ENCODE measurements at regions not wholly inside any gene's neighbourhood (a gene's known extent, or its start where the extent isn't known, plus 50 kb on each side); places are given as distances from the start of the nearest gene placed in this dataset.

DNA sequence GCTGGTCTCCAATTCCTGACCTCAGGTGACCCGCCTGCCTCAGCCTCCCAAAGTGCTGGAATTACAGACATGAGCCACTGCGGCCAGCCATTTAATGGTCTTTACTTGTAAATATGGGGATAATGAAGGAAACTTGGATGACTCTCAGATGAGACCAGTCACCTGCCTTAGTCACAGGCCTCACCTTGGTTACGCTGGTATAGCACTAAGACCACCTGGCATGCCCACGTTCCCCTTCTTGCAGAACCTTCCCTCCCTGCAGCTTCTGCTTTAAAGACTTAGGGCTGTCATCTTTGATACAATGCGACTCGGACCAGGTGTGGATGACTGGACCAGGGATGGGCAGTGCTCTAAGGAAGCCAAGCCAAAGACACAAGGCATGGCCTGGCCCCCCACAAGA lies 629.9 kb downstream of the CCDC171 start:
- no peak overlapping the region for H3K27ac ChIP-seq (ENCODE audit: low read depth, low read length, poor library complexity, severe bottlenecking)
- intact Hi-C loops (cut with micrococcal nuclease; ENCODE audit: unreplicated experiment): no loop called here
- H3K9me3 ChIP-seq (ENCODE audit: low read length): no peaks in the 10 kb centered on the region
- H2AFZ ChIP-seq (ENCODE audit: low read length): no peak overlapping the region
- H3K9me2 ChIP-seq (ENCODE audit: insufficient read depth, low read length): no peaks in the 10 kb centered on the region
- no peaks in the 10 kb centered on the region for H3K36me3 ChIP-seq (ENCODE audit: insufficient read depth, low read length)
- CTCF ChIA-PET (ENCODE audit: unreplicated experiment): no interaction called here
- H3K4me2 ChIP-seq (ENCODE audit: low read length): no peak overlapping the region
- DNase-seq (ENCODE audit: low spot score): no peak
- no peaks in the 10 kb centered on the region for H4K20me1 ChIP-seq (ENCODE audit: insufficient read depth, low read length)
- TF ChIP-seq, protein P1, sequence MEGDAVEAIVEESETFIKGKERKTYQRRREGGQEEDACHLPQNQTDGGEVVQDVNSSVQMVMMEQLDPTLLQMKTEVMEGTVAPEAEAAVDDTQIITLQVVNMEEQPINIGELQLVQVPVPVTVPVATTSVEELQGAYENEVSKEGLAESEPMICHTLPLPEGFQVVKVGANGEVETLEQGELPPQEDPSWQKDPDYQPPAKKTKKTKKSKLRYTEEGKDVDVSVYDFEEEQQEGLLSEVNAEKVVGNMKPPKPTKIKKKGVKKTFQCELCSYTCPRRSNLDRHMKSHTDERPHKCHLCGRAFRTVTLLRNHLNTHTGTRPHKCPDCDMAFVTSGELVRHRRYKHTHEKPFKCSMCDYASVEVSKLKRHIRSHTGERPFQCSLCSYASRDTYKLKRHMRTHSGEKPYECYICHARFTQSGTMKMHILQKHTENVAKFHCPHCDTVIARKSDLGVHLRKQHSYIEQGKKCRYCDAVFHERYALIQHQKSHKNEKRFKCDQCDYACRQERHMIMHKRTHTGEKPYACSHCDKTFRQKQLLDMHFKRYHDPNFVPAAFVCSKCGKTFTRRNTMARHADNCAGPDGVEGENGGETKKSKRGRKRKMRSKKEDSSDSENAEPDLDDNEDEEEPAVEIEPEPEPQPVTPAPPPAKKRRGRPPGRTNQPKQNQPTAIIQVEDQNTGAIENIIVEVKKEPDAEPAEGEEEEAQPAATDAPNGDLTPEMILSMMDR (conservative IDR thresholded peaks at IDR 0.05; ENCODE audit: low read length): no peak
- no peak for TF ChIP-seq EZH2phosphoT487 (IDR thresholded peaks at IDR 0.05; ENCODE audit: borderline replicate concordance, low read depth, low read length)
- H3K4me1 ChIP-seq (ENCODE audit: insufficient read depth, low read length, poor library complexity, severe bottlenecking): no peaks in the 10 kb centered on the region
- H3K79me2 ChIP-seq (ENCODE audit: insufficient read depth, low read depth, low read length): no peaks in the 10 kb centered on the region
- BruUV-seq (replicated peaks): no TSS peak
- POLR2A ChIA-PET: no interaction called here
- no peak overlapping the region for H3K4me3 ChIP-seq (ENCODE audit: low read depth, low read length, poor library complexity, severe bottlenecking)

DNA sequence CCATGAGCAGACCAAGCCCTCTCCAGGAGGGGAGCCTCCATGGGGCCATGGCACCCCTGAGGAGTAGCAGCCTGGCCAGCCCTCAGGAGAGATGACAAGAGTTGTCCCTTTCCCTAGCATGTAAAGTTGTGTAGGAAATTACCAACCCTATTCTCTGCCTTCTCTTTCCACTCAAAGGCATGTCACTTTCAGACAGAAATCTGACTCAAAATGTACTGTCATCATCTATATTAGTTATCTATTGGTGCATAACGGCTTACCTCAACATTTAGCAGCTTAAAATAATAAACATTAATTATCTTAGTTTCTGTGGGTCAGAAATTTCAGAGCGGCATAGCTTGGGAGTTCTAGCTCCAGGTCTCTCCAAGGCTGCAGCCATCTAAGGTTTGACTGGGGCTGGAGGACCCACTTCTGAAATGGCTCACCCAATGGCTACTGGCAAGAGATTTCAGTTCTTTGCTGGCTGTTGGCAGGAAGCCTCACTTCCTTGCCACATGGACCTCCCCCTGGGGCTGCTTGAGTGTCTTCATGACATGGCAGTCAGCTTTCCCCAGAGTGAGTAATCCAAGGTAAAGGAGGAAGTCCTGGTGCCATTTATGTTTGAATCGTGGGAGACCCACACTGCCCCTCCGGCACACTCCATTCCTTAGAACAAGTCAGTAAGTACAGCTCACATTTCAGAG lies 632.3 kb downstream of the CCDC171 start:
- no peak for DNase-seq (ENCODE audit: low spot score)
- Histone ChIP-seq H4K20me1 (ENCODE audit: insufficient read depth, low read length) (no peaks in the 10 kb centered on the region), H3K27ac (ENCODE audit: low read depth, low read length, poor library complexity, severe bottlenecking) (no peak overlapping the region), H3K79me2 (ENCODE audit: insufficient read depth, low read depth, low read length) (no peaks in the 10 kb centered on the region), H3K4me3 (ENCODE audit: low read depth, low read length, poor library complexity, severe bottlenecking) (no peak overlapping the region), H3K4me1 (ENCODE audit: insufficient read depth, low read length, poor library complexity, severe bottlenecking) (no peaks in the 10 kb centered on the region), H2AFZ (ENCODE audit: low read length) (no peak overlapping the region), H3K9me2 (ENCODE audit: insufficient read depth, low read length) (no peaks in the 10 kb centered on the region), H3K36me3 (ENCODE audit: insufficient read depth, low read length) (no peaks in the 10 kb centered on the region), H3K4me2 (ENCODE audit: low read length) (no peak overlapping the region), H3K9me3 (ENCODE audit: low read length) (no peaks in the 10 kb centered on the region)
- TF ChIP-seq, protein P1 (conservative IDR thresholded peaks at IDR 0.05; ENCODE audit: low read length): no peak
- TF ChIP-seq EZH2phosphoT487 (IDR thresholded peaks at IDR 0.05; ENCODE audit: borderline replicate concordance, low read depth, low read length): no peak
- CTCF ChIA-PET (ENCODE audit: unreplicated experiment): no interaction called here
- POLR2A ChIA-PET: no interaction called here
- no TSS peak for BruUV-seq (replicated peaks)
- intact Hi-C loops (cut with micrococcal nuclease; ENCODE audit: unreplicated experiment): no loop called here

DNA sequence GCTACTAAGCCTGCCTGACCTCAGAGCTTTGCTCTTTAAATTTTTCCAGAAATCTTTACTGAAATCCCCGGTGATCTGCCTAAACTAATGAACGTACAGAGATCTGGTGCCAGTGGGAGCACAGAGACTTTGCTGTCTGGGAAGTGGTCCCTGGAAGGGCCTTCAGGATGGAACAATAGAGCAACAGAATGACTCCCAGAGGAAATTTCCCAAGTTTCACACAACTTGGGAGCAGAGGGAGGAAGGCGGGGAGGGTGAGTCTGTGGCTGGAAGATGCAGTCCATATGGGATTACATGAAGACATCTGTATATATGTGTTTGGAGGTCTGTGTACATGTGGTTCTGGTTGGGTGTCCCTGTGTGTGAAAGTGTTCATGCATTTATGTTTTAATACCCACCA lies 638.3 kb downstream of the CCDC171 start:
- Histone ChIP-seq H3K36me3 (ENCODE audit: insufficient read depth, low read length) (no peaks in the 10 kb centered on the region), H3K4me1 (ENCODE audit: insufficient read depth, low read length, poor library complexity, severe bottlenecking) (no peaks in the 10 kb centered on the region), H3K4me2 (ENCODE audit: low read length) (no peak overlapping the region), H4K20me1 (ENCODE audit: insufficient read depth, low read length) (no peaks in the 10 kb centered on the region), H3K27ac (ENCODE audit: low read depth, low read length, poor library complexity, severe bottlenecking) (no peak overlapping the region), H3K9me2 (ENCODE audit: insufficient read depth, low read length) (no peaks in the 10 kb centered on the region), H3K9me3 (ENCODE audit: low read length) (no peaks in the 10 kb centered on the region), H2AFZ (ENCODE audit: low read length) (no peak overlapping the region), H3K4me3 (ENCODE audit: low read depth, low read length, poor library complexity, severe bottlenecking) (no peak overlapping the region), H3K79me2 (ENCODE audit: insufficient read depth, low read depth, low read length) (no peaks in the 10 kb centered on the region)
- ChIA-PET POLR2A (no interaction called here), CTCF (ENCODE audit: unreplicated experiment) (no interaction called here)
- no TSS peak for BruUV-seq (replicated peaks)
- intact Hi-C loops (cut with micrococcal nuclease; ENCODE audit: unreplicated experiment): no loop called here
- TF ChIP-seq EZH2phosphoT487 (IDR thresholded peaks at IDR 0.05; ENCODE audit: borderline replicate concordance, low read depth, low read length): no peak
- DNase-seq (ENCODE audit: low spot score): no peak
